Nephron (organoid): ENCODE measurements at regions not wholly inside any gene's neighbourhood (a gene's known extent, or its start where the extent isn't known, plus 50 kb on each side); places are given as distances from the start of the nearest gene placed in this dataset.
"Not testable (repeated sequence)": the region's sequence is repeated elsewhere in the genome, so short reads cannot be mapped to it uniquely, and the experiment has no call there.

Source experiments
- H3K27ac Mint-ChIP-seq, 3 experiments: 2 replicates each; pipeline ENCODE4 v1.8.0; 2020; ENCODE audit warnings: mixed read lengths in 3 of 3, mild to moderate bottlenecking in 2 of 3, moderate library complexity in 1 of 3
- H3K27me3 Mint-ChIP-seq: 2 replicates; pipeline ENCODE4 v1.8.0; 2021; ENCODE audit warnings: low read depth, mild to moderate bottlenecking, moderate library complexity, mixed read lengths
- H3K36me3 Mint-ChIP-seq: 2 replicates; pipeline ENCODE4 v1.8.0; 2020; ENCODE audit warnings: low read depth, mixed read lengths
- H3K4me1 Mint-ChIP-seq: 2 replicates; pipeline ENCODE4 v1.8.0; 2020; ENCODE audit warnings: mixed read lengths
- H3K4me3 Mint-ChIP-seq, 3 experiments: 2 replicates each; pipeline ENCODE4 v1.8.0; 2020; ENCODE audit warnings: mild to moderate bottlenecking in 3 of 3, mixed read lengths in 3 of 3, moderate library complexity in 2 of 3
- H3K9me3 Mint-ChIP-seq: 2 replicates; pipeline ENCODE4 v1.8.0; 2020; ENCODE audit warnings: mixed read lengths
- TF ChIP-seq, protein P1 (sequence below), 3 experiments: fragments of 200-600 bp; sonication (generic); IDR thresholded peaks; one replicate each; pipeline ENCODE4 v1.5.0; 2021; ENCODE audit warnings: antibody characterized with exemption in 3 of 3; ENCODE audit not compliant: unreplicated experiment in 3 of 3

- H3K36me3 Mint-ChIP-seq, result no peaks in the 10 kb centered on the region
- TF ChIP-seq, protein P1, sequence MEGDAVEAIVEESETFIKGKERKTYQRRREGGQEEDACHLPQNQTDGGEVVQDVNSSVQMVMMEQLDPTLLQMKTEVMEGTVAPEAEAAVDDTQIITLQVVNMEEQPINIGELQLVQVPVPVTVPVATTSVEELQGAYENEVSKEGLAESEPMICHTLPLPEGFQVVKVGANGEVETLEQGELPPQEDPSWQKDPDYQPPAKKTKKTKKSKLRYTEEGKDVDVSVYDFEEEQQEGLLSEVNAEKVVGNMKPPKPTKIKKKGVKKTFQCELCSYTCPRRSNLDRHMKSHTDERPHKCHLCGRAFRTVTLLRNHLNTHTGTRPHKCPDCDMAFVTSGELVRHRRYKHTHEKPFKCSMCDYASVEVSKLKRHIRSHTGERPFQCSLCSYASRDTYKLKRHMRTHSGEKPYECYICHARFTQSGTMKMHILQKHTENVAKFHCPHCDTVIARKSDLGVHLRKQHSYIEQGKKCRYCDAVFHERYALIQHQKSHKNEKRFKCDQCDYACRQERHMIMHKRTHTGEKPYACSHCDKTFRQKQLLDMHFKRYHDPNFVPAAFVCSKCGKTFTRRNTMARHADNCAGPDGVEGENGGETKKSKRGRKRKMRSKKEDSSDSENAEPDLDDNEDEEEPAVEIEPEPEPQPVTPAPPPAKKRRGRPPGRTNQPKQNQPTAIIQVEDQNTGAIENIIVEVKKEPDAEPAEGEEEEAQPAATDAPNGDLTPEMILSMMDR (IDR thresholded peaks at IDR 0.05; ENCODE audit: unreplicated experiment in 3 of 3), result no peak
- no peaks in the 10 kb centered on the region for H3K27me3 Mint-ChIP-seq
- no peaks in the 10 kb centered on the region for H3K4me1 Mint-ChIP-seq
- H3K4me3 Mint-ChIP-seq, result no peak overlapping the region
- H3K9me3 Mint-ChIP-seq, result no peaks in the 10 kb centered on the region
- no peak overlapping the region for H3K27ac Mint-ChIP-seq
Measured at GRCh38 chr2:134008837-134009236, 245.0 kb upstream of the MGAT5 start.

GRCh38 chr2:134009440-134009839 is 244.4 kb upstream of the MGAT5 start:
- Mint-ChIP-seq H3K4me3 (no peak overlapping the region), H3K9me3 (no peaks in the 10 kb centered on the region), H3K27ac (no peak overlapping the region), H3K27me3 (no peaks in the 10 kb centered on the region), H3K36me3 (no peaks in the 10 kb centered on the region), H3K4me1 (no peaks in the 10 kb centered on the region)
- TF ChIP-seq, protein P1 (IDR thresholded peaks at IDR 0.05; ENCODE audit: unreplicated experiment in 3 of 3), result no peak

- H3K27ac Mint-ChIP-seq, H3K4me1 Mint-ChIP-seq, H3K9me3 Mint-ChIP-seq, H3K27me3 Mint-ChIP-seq, H3K4me3 Mint-ChIP-seq, H3K36me3 Mint-ChIP-seq: not testable (repeated sequence)
Measured at GRCh38 chr2:134009906-134010305, 244.0 kb upstream of the MGAT5 start.

DNA sequence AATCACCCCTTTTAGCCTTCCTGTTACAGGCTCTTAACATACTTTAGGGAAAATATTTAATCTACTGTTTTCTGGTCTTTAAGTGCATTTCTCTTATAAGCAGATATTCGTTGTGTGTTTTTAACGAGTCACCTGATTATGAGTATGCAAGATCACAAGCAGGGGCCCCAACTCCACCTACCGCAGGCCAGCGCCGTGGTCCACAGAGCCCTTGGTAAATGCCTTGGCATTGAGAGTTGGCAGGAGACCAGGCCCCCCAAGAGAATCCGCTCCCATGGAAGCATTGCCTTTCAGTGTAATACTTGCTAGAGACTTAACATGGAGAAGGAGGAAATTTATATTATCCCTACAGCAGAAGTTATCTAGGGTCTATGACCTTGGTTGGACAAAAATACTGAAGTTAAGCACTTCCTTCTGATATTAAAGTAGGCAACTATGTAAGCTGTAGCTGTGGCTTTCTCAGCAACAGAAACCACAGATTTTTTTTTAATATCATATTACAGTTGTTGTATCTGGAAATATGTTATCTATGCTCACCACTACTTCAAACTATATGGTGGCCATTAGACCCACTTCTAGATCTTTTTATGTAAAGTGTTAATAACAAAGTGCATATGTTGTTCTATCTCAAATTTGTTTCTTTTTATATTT is 241.8 kb upstream of the MGAT5 start:
- no peaks in the 10 kb centered on the region for H3K27me3 Mint-ChIP-seq
- H3K27ac Mint-ChIP-seq, result no peak overlapping the region
- no peaks in the 10 kb centered on the region for H3K36me3 Mint-ChIP-seq
- no peaks in the 10 kb centered on the region for H3K9me3 Mint-ChIP-seq
- TF ChIP-seq, protein P1 (IDR thresholded peaks at IDR 0.05; ENCODE audit: unreplicated experiment in 3 of 3), result no peak
- no peaks in the 10 kb centered on the region for H3K4me1 Mint-ChIP-seq
- H3K4me3 Mint-ChIP-seq, result no peak overlapping the region

DNA sequence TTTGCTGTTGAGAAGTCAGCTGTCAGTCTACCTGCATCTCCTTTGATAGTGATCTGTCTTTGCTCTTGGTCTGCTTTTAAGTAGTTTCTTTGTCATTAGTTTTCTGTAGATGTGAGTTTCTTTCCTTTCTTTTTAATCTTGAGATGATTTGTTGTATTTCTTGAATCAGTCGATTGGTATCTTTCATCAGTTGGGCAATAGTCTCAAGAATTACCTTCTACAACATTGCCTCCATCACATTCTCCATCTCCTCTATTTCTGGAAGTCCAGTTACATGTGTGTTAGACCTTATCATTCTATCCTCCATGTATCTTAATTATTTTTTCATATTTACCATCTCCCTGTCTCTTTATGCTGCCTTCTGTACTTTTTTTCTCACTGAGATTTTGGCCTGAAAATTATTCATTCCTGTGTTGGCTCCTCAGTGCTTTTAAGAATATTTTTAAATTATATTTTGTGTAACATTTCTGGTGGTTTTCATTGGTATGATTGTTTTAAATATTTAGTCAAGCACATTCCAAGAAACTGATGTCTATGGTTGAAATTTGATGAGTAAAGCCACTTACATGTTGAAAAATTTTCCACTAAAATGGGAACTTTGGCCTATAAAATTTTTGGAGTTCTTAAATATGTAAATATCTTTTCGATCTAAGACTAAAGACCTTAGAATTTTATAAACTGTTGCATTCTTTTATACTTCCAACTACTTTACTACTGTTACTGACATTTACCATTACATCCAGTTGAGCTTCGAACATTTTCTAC is 239.5 kb upstream of the MGAT5 start:
- Mint-ChIP-seq H3K9me3 (no peaks in the 10 kb centered on the region), H3K27ac (no peak overlapping the region), H3K4me1 (no peaks in the 10 kb centered on the region), H3K36me3 (no peaks in the 10 kb centered on the region), H3K27me3 (no peaks in the 10 kb centered on the region), H3K4me3 (no peak overlapping the region)
- TF ChIP-seq, protein P1 (IDR thresholded peaks at IDR 0.05; ENCODE audit: unreplicated experiment in 3 of 3), result no peak

DNA sequence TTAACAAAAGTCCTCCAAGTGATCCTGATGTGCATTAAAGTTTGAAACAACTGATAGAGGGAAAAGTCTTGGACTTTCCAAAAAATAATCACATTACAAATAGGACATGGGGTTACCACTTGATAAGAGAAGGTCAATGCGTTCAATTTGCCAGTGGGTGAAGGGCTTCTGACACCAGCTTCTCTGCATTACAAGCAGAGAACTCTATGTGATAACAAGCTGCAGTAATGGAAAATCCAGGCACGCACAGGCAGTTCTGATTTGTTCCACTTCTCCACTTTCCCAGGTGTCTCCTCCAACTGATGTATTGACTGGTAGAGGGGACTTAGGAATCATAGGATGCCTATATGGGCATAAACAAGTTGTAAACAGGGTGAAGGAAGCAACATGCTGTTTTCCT is 234.0 kb upstream of the MGAT5 start:
- H3K36me3 Mint-ChIP-seq, result no peaks in the 10 kb centered on the region
- H3K4me3 Mint-ChIP-seq, result no peak overlapping the region
- H3K27me3 Mint-ChIP-seq, result peaks cover 12% of the 10 kb centered on the region
- TF ChIP-seq, protein P1 (IDR thresholded peaks at IDR 0.05; ENCODE audit: unreplicated experiment in 3 of 3), result no peak
- no peaks in the 10 kb centered on the region for H3K4me1 Mint-ChIP-seq
- H3K9me3 Mint-ChIP-seq, result no peaks in the 10 kb centered on the region
- no peak overlapping the region for H3K27ac Mint-ChIP-seq
